ENCODE measurements at regions not wholly inside any gene's neighbourhood (a gene's known extent, or its start where the extent isn't known, plus 50 kb on each side); places are given as distances from the start of the nearest gene placed in this dataset.

- TF ChIP-seq, protein P1, sequence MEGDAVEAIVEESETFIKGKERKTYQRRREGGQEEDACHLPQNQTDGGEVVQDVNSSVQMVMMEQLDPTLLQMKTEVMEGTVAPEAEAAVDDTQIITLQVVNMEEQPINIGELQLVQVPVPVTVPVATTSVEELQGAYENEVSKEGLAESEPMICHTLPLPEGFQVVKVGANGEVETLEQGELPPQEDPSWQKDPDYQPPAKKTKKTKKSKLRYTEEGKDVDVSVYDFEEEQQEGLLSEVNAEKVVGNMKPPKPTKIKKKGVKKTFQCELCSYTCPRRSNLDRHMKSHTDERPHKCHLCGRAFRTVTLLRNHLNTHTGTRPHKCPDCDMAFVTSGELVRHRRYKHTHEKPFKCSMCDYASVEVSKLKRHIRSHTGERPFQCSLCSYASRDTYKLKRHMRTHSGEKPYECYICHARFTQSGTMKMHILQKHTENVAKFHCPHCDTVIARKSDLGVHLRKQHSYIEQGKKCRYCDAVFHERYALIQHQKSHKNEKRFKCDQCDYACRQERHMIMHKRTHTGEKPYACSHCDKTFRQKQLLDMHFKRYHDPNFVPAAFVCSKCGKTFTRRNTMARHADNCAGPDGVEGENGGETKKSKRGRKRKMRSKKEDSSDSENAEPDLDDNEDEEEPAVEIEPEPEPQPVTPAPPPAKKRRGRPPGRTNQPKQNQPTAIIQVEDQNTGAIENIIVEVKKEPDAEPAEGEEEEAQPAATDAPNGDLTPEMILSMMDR (IDR thresholded peaks at IDR 0.05; ENCODE audit: low read depth, low read length, poor library complexity, severe bottlenecking): no peak
- no peak for TF ChIP-seq EZH2phosphoT487 (IDR thresholded peaks at IDR 0.05; ENCODE audit: borderline replicate concordance, low read length)
Measured at GRCh38 chr6:164069350-164069990, 655.0 kb downstream of the QKI start.
